Keratinocyte (primary cell): ENCODE measurements at regions not wholly inside any gene's neighbourhood (a gene's known extent, or its start where the extent isn't known, plus 50 kb on each side); places are given as distances from the start of the nearest gene placed in this dataset.

Source experiments
- CTCF ChIP-seq, 3 experiments: IDR thresholded peaks in 1 of 3; conservative IDR thresholded peaks in 1 of 3; optimal IDR thresholded peaks in 1 of 3; 2 replicates in 2 of 3; 3 replicates in 1 of 3; pipeline versions ENCODE3 to v1.5.1; 2011; ENCODE audit warnings: low read length in 3 of 3, mild to moderate bottlenecking in 3 of 3, moderate library complexity in 2 of 3, control low read depth in 1 of 3, inconsistent platforms in 1 of 3; ENCODE audit not compliant: insufficient read depth in 2 of 3; ENCODE audit errors: extremely low read depth in 1 of 3
- EZH2 ChIP-seq: IDR thresholded peaks from one replicate; pipeline ENCODE4 v1.6.1; 2012; ENCODE audit warnings: inconsistent platforms, mild to moderate bottlenecking, low read length, moderate library complexity

DNA sequence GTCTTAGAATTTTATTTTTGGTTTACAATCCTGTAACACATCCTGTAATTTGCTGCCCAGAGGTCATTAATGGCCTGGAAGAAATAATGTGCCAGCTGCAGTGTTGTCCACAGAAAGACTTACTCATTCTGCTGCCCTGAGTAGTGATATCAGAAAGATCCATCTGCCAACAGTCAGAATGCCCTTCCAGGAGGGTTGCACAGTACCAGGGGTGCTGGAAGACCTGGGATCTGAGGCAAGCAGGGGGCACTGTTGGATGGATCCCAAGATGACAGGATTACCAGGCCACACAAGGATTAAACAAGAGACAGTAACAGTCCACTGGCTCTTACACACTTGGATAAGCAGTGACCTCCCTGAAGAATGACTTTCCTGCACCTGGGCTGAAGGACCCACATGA lies 93.8 kb upstream of the TOP3B start:
- TF ChIP-seq EZH2 (no peak), CTCF (optimal IDR thresholded peaks at IDR 0.05 in 1 of 3, IDR thresholded peaks at IDR 0.05 in 1 of 3, conservative IDR thresholded peaks at IDR 0.05 in 1 of 3; ENCODE audit: extremely low read depth in 1 of 3, insufficient read depth in 2 of 3, low read length in 3 of 3) (no peak)
